OCI-LY3 (cell line): ENCODE measurements at regions not wholly inside any gene's neighbourhood (a gene's known extent, or its start where the extent isn't known, plus 50 kb on each side); places are given as distances from the start of the nearest gene placed in this dataset.

Experiments used
- H2AFZ ChIP-seq: fragments of 200-600, 300-600 bp; shearing (Covaris generic); 2 replicates; pipeline ENCODE4 v1.6.0; 2014; ENCODE audit warnings: antibody characterized with exemption, low read depth, low read length
- H3K27ac ChIP-seq: fragments of 200-600, 300-600 bp; sonication (generic); 2 replicates; pipeline ENCODE4 v1.5.1; 2014; ENCODE audit warnings: mild to moderate bottlenecking, low read length, moderate library complexity, mixed read lengths
- H3K27me3 ChIP-seq: fragments of 200-600, 300-600 bp; sonication (generic); 2 replicates; pipeline ENCODE4 v1.6.1; 2014; ENCODE audit warnings: low read depth, low read length, mixed read lengths
- H3K36me3 ChIP-seq: fragments of 200-600, 300-600 bp; sonication (generic); replicated peaks from 2 replicates; pipeline ENCODE3; 2014; ENCODE audit warnings: low read depth, low read length, mixed read lengths
- H3K4me1 ChIP-seq: fragments of 300-600, 200-600 bp; sonication (generic); 2 replicates; pipeline ENCODE4 v1.6.1; 2014; ENCODE audit warnings: low read length, mixed read lengths
- H3K4me2 ChIP-seq: fragments of 200-600, 300-600 bp; sonication (generic); 2 replicates; pipeline ENCODE4 v1.6.1; 2014; ENCODE audit warnings: low read length, mixed read lengths
- H3K4me3 ChIP-seq: fragments of 300-600, 200-600 bp; sonication (generic); 2 replicates; pipeline ENCODE4 v1.5.1; 2014; ENCODE audit warnings: antibody characterized with exemption, mild to moderate bottlenecking, low read length, moderate library complexity
- H3K79me2 ChIP-seq: fragments of 300-600, 200-600 bp; shearing (Covaris generic); 2 replicates; pipeline ENCODE4 v1.6.1; 2014; ENCODE audit warnings: mild to moderate bottlenecking, low read length, mixed read lengths
- H3K9ac ChIP-seq: fragments of 300-600, 200-600 bp; shearing (Covaris generic); 2 replicates; pipeline ENCODE4 v1.6.0; 2014; ENCODE audit warnings: mild to moderate bottlenecking, low read length, moderate library complexity
- H3K9me3 ChIP-seq: fragments of 200-600, 300-600 bp; shearing (Covaris generic); 2 replicates; pipeline ENCODE4 v1.6.1; 2014; ENCODE audit warnings: low read length, mixed read lengths; ENCODE audit not compliant: insufficient read depth
- H4K20me1 ChIP-seq: fragments of 200-600, 300-600 bp; sonication (generic); 2 replicates; pipeline ENCODE4 v1.6.1; 2016; ENCODE audit warnings: low read length, mixed read lengths; ENCODE audit not compliant: insufficient read depth
- EZH2phosphoT487 ChIP-seq: fragments of 200-600 bp; shearing (Covaris generic); IDR thresholded peaks from 2 replicates; pipeline ENCODE4 v1.6.1; 2018; ENCODE audit warnings: antibody characterized with exemption, mixed run types, low read depth
- TF ChIP-seq, protein P1 (sequence below): fragments of 200-600, 300-600 bp; sonication (generic); IDR thresholded peaks from 2 replicates; pipeline ENCODE4 v1.5.1; 2014; ENCODE audit warnings: antibody characterized with exemption, low read length, low read depth

DNA sequence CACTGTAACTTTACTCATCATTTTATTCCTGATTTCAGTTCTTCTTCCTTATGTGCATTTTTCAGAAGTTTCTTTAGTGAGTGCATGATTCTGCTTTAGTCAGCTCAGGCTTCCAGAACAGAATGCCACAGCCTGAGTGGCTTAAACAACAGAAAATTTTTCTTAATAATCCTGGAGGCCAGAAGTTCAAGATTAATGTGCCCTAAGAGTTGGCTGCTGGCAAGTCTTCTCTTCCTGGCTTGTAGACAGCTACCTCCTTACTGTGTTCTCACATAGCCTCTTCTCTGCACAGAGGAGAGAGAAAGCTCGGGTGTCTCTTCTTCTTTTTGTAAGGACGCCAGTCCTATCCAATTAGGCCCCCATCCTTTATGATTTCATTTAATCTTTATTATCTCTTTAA, 443.1 kb upstream of the RGS17 start:
- no peak overlapping the region for H3K4me2 ChIP-seq
- H3K36me3 ChIP-seq = no peaks in the 10 kb centered on the region
- H3K4me1 ChIP-seq = no peaks in the 10 kb centered on the region
- no peaks in the 10 kb centered on the region for H3K79me2 ChIP-seq
- H4K20me1 ChIP-seq = no peaks in the 10 kb centered on the region
- H3K4me3 ChIP-seq = no peak overlapping the region
- no peaks in the 10 kb centered on the region for H3K9me3 ChIP-seq
- no peak overlapping the region for H2AFZ ChIP-seq
- no peaks in the 10 kb centered on the region for H3K27me3 ChIP-seq
- TF ChIP-seq, protein P1, sequence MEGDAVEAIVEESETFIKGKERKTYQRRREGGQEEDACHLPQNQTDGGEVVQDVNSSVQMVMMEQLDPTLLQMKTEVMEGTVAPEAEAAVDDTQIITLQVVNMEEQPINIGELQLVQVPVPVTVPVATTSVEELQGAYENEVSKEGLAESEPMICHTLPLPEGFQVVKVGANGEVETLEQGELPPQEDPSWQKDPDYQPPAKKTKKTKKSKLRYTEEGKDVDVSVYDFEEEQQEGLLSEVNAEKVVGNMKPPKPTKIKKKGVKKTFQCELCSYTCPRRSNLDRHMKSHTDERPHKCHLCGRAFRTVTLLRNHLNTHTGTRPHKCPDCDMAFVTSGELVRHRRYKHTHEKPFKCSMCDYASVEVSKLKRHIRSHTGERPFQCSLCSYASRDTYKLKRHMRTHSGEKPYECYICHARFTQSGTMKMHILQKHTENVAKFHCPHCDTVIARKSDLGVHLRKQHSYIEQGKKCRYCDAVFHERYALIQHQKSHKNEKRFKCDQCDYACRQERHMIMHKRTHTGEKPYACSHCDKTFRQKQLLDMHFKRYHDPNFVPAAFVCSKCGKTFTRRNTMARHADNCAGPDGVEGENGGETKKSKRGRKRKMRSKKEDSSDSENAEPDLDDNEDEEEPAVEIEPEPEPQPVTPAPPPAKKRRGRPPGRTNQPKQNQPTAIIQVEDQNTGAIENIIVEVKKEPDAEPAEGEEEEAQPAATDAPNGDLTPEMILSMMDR = no peak
- TF ChIP-seq EZH2phosphoT487 = no peak
- no peak overlapping the region for H3K9ac ChIP-seq
- H3K27ac ChIP-seq = no peak overlapping the region

DNA sequence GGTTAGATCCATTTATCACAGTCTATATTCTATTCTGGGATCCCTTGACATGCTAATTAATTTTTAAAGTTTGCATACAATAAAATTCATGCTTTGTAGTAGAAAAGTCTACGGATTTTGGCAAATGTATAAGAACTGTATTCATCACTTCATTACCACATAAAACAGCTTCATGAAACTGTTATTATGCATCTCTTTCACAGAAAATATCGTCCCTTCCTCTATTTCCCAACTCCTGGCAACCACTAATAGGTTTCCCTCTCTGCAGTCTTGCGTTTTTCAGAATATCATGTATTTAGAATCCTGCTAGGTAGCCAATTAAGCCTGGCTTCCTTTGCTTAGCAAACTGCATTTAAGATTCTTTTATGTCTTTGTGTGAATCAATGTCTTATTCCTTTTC, 441.3 kb upstream of the RGS17 start:
- Histone ChIP-seq H3K36me3 (no peaks in the 10 kb centered on the region), H3K27me3 (no peaks in the 10 kb centered on the region), H3K4me3 (no peak overlapping the region), H3K4me2 (no peak overlapping the region), H3K27ac (no peak overlapping the region), H4K20me1 (no peaks in the 10 kb centered on the region), H3K4me1 (no peaks in the 10 kb centered on the region), H3K79me2 (no peaks in the 10 kb centered on the region), H2AFZ (no peak overlapping the region), H3K9ac (no peak overlapping the region), H3K9me3 (no peaks in the 10 kb centered on the region)
- TF ChIP-seq, protein P1 = no peak
- no peak for TF ChIP-seq EZH2phosphoT487

DNA sequence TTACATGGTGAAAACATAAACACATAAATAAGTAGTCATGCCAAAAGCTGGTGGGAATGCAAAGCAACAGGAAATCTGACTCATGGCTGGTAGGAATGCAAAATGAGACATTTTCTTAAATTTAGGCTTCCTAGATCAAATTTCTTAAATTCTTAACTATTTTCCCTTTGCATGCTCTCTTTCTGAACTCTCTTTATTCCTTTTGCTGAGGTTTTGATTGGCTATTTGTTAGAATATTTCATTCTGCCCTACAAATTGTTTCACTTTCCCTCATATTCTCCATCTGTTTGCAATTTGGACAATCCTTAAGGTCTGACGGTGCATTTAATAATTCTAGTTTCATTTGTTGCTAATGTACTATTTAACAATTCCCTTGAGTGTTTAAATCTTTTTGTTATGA, 437.5 kb upstream of the RGS17 start:
- TF ChIP-seq, protein P1 = no peak
- TF ChIP-seq EZH2phosphoT487 = no peak
- H3K9me3 ChIP-seq = no peaks in the 10 kb centered on the region
- no peaks in the 10 kb centered on the region for H3K36me3 ChIP-seq
- no peaks in the 10 kb centered on the region for H4K20me1 ChIP-seq
- no peak overlapping the region for H3K27ac ChIP-seq
- H3K4me2 ChIP-seq = no peak overlapping the region
- H3K9ac ChIP-seq = no peak overlapping the region
- no peaks in the 10 kb centered on the region for H3K79me2 ChIP-seq
- no peaks in the 10 kb centered on the region for H3K4me1 ChIP-seq
- no peak overlapping the region for H3K4me3 ChIP-seq
- no peaks in the 10 kb centered on the region for H3K27me3 ChIP-seq
- no peak overlapping the region for H2AFZ ChIP-seq

DNA sequence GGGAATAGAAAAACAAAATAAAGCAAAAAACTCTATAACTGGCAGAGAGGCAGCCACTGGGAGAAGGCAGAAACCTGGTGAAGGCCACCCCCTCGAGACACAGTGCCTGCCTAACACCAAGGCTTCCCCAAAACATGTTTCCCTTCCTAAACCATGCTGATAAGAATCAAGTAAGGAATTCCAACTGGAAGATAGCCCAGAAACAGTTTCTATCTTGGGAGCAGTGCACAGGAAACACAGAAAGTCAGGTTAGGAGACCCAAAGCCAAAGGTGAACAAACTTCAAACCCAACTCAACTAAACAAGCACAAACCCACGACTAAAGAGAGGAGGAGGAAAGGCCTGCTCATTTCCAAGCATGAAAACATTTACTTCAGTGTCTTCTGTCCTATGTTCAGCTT, 433.7 kb upstream of the RGS17 start:
- Histone ChIP-seq H3K4me3 (no peak overlapping the region), H3K79me2 (no peaks in the 10 kb centered on the region), H3K27me3 (no peaks in the 10 kb centered on the region), H3K27ac (no peak overlapping the region), H3K9me3 (no peaks in the 10 kb centered on the region), H3K4me1 (no peaks in the 10 kb centered on the region), H3K36me3 (no peaks in the 10 kb centered on the region), H3K9ac (no peak overlapping the region), H2AFZ (no peak overlapping the region), H3K4me2 (no peak overlapping the region), H4K20me1 (no peaks in the 10 kb centered on the region)
- TF ChIP-seq, protein P1 = no peak
- no peak for TF ChIP-seq EZH2phosphoT487
